ENCODE measurements at regions not wholly inside any gene's neighbourhood (a gene's known extent, or its start where the extent isn't known, plus 50 kb on each side); places are given as distances from the start of the nearest gene placed in this dataset.

GRCh38 chr12:34347367-34347766 is 325.1 kb downstream of the ALG10 start (continued):
- TF ChIP-seq, protein P1, sequence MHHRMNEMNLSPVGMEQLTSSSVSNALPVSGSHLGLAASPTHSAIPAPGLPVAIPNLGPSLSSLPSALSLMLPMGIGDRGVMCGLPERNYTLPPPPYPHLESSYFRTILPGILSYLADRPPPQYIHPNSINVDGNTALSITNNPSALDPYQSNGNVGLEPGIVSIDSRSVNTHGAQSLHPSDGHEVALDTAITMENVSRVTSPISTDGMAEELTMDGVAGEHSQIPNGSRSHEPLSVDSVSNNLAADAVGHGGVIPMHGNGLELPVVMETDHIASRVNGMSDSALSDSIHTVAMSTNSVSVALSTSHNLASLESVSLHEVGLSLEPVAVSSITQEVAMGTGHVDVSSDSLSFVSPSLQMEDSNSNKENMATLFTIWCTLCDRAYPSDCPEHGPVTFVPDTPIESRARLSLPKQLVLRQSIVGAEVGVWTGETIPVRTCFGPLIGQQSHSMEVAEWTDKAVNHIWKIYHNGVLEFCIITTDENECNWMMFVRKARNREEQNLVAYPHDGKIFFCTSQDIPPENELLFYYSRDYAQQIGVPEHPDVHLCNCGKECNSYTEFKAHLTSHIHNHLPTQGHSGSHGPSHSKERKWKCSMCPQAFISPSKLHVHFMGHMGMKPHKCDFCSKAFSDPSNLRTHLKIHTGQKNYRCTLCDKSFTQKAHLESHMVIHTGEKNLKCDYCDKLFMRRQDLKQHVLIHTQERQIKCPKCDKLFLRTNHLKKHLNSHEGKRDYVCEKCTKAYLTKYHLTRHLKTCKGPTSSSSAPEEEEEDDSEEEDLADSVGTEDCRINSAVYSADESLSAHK (CRISPR knock-in tag; IDR thresholded peaks at IDR 0.05; ENCODE audit: borderline replicate concordance), result no peak
- TF ChIP-seq ZEB1 (IDR thresholded peaks at IDR 0.05; ENCODE audit: insufficient replicate concordance, low read depth) (no peak), HOXD1 (CRISPR knock-in tag; IDR thresholded peaks at IDR 0.05) (no peak), ZNF350 (CRISPR knock-in tag; IDR thresholded peaks at IDR 0.05; ENCODE audit: borderline replicate concordance, low read depth) (no peak), KLF12 (CRISPR knock-in tag; IDR thresholded peaks at IDR 0.05; ENCODE audit: borderline replicate concordance) (peak; percentile 52; the same call in 1 of the 2 replicates), MBD4 (IDR thresholded peaks at IDR 0.05; ENCODE audit: borderline replicate concordance, low read length) (no peak), ZNF549 (CRISPR knock-in tag; IDR thresholded peaks at IDR 0.05) (no peak), JUNB (CRISPR knock-in tag; IDR thresholded peaks at IDR 0.05; ENCODE audit: borderline replicate concordance) (no peak), HMGXB4 (CRISPR knock-in tag; IDR thresholded peaks at IDR 0.05; ENCODE audit: borderline replicate concordance in 1 of 2, low read depth in 1 of 2) (0 out of 4 replicates have a peak, but pooled peaks of 1 of the 2 experiments have one; percentile 36), KLF16 (CRISPR knock-in tag; IDR thresholded peaks at IDR 0.05) (no peak), SCMH1 (CRISPR knock-in tag; IDR thresholded peaks at IDR 0.05; ENCODE audit: borderline replicate concordance) (no peak), BHLHE40 (IDR thresholded peaks at IDR 0.05; ENCODE audit: low read length) (no peak)

All from HepG2 (cell line).